ENCODE measurements at regions not wholly inside any gene's neighbourhood (a gene's known extent, or its start where the extent isn't known, plus 50 kb on each side); places are given as distances from the start of the nearest gene placed in this dataset.

GRCh38 chr7:22900101-22900500, 77.5 kb upstream of the TOMM7 start:
- POLR2A ChIA-PET, result no interaction called here
- peaks cover 8% of the 10 kb centered on the region for H3K9me3 Mint-ChIP-seq (ENCODE audit: unreplicated experiment)
- H3K4me3 Mint-ChIP-seq (ENCODE audit: unreplicated experiment), result no peak overlapping the region
- Histone ChIP-seq H3K4me1 (peaks cover 9% of the 10 kb centered on the region; the same call in 1 of the 2 replicates), H3K36me3 (ENCODE audit: control insufficient read depth, insufficient read depth, low read length) (no peaks in the 10 kb centered on the region), H3K9me3 (no peaks in the 10 kb centered on the region), H3K27me3 (replicated peaks; ENCODE audit: control insufficient read depth, insufficient read depth, low read length) (no peaks in the 10 kb centered on the region), H3K4me3 (ENCODE audit: low read depth, low read length) (no peak overlapping the region)
- no peaks in the 10 kb centered on the region for H3K36me3 Mint-ChIP-seq (ENCODE audit: insufficient read depth, unreplicated experiment)
- TF ChIP-seq CTCF (IDR thresholded peaks at IDR 0.05; ENCODE audit: insufficient read depth in 1 of 2, low read depth in 1 of 2, low read length in 1 of 2, severe bottlenecking in 1 of 2, unreplicated experiment in 1 of 2), result no peak
- H3K27me3 Mint-ChIP-seq (ENCODE audit: insufficient read depth, unreplicated experiment), result no peaks in the 10 kb centered on the region
- BruUV-seq (replicated peaks), result no TSS peak
- no peak overlapping the region for H3K27ac Mint-ChIP-seq (ENCODE audit: unreplicated experiment)
- no peak for DNase-seq
- intact Hi-C loops (cut with micrococcal nuclease; ENCODE audit: unreplicated experiment), result no loop called here
- CTCF ChIA-PET, result no interaction called here
- peaks cover 10% of the 10 kb centered on the region for H3K4me1 Mint-ChIP-seq (ENCODE audit: low read depth, unreplicated experiment)

- Mint-ChIP-seq H3K9me3 (ENCODE audit: unreplicated experiment) (no peaks in the 10 kb centered on the region), H3K27ac (ENCODE audit: unreplicated experiment) (peak overlapping the region; percentile 11), H3K4me1 (ENCODE audit: low read depth, unreplicated experiment) (peaks cover 10% of the 10 kb centered on the region), H3K27me3 (ENCODE audit: insufficient read depth, unreplicated experiment) (peaks cover 4% of the 10 kb centered on the region), H3K4me3 (ENCODE audit: unreplicated experiment) (no peak overlapping the region), H3K36me3 (ENCODE audit: insufficient read depth, unreplicated experiment) (no peaks in the 10 kb centered on the region)
- DNase-seq, result peak; percentile 38 to 66
- CTCF ChIA-PET, result interaction anchor here (0.5 to 1.3 kb wide), 2 partner anchors 21 to 37 kb away, joined by 4 read pairs; no protein-coding TSS in a partner anchor
- no peak for TF ChIP-seq CTCF (IDR thresholded peaks at IDR 0.05; ENCODE audit: insufficient read depth in 1 of 2, low read depth in 1 of 2, low read length in 1 of 2, severe bottlenecking in 1 of 2, unreplicated experiment in 1 of 2)
- no TSS peak for BruUV-seq (replicated peaks)
- POLR2A ChIA-PET, result no interaction called here
- Histone ChIP-seq H3K4me3 (ENCODE audit: low read depth, low read length) (no peak overlapping the region), H3K9me3 (no peaks in the 10 kb centered on the region), H3K36me3 (ENCODE audit: control insufficient read depth, insufficient read depth, low read length) (no peaks in the 10 kb centered on the region), H3K4me1 (peaks cover 9% of the 10 kb centered on the region; the same call in 1 of the 2 replicates), H3K27me3 (replicated peaks; ENCODE audit: control insufficient read depth, insufficient read depth, low read length) (no peaks in the 10 kb centered on the region)
- intact Hi-C loops (cut with micrococcal nuclease; ENCODE audit: unreplicated experiment), result no loop called here
Observed at GRCh38 chr7:22896917-22897316, 74.3 kb upstream of the TOMM7 start.

- no peak for DNase-seq
- no peaks in the 10 kb centered on the region for H3K36me3 ChIP-seq (ENCODE audit: control insufficient read depth, insufficient read depth, low read length)
- no peak for TF ChIP-seq CTCF (IDR thresholded peaks at IDR 0.05; ENCODE audit: insufficient read depth in 1 of 2, low read depth in 1 of 2, low read length in 1 of 2, severe bottlenecking in 1 of 2, unreplicated experiment in 1 of 2)
- ChIA-PET CTCF (no interaction called here), POLR2A (no interaction called here)
- BruUV-seq (replicated peaks), result no TSS peak
- peaks cover 9% of the 10 kb centered on the region; the same call in 1 of the 2 replicates for H3K4me1 ChIP-seq
- Mint-ChIP-seq H3K9me3 (ENCODE audit: unreplicated experiment) (no peaks in the 10 kb centered on the region), H3K4me1 (ENCODE audit: low read depth, unreplicated experiment) (peaks cover 10% of the 10 kb centered on the region), H3K27ac (ENCODE audit: unreplicated experiment) (no peak overlapping the region), H3K36me3 (ENCODE audit: insufficient read depth, unreplicated experiment) (no peaks in the 10 kb centered on the region), H3K4me3 (ENCODE audit: unreplicated experiment) (no peak overlapping the region), H3K27me3 (ENCODE audit: insufficient read depth, unreplicated experiment) (peaks cover 4% of the 10 kb centered on the region)
- H3K9me3 ChIP-seq, result no peaks in the 10 kb centered on the region
- no peak overlapping the region for H3K4me3 ChIP-seq (ENCODE audit: low read depth, low read length)
- intact Hi-C loops (cut with micrococcal nuclease; ENCODE audit: unreplicated experiment), result no loop called here
- H3K27me3 ChIP-seq (replicated peaks; ENCODE audit: control insufficient read depth, insufficient read depth, low read length), result no peaks in the 10 kb centered on the region
Observed at GRCh38 chr7:22895828-22896165, 73.1 kb upstream of the TOMM7 start.
